Loucy (cell line): ENCODE measurements at regions not wholly inside any gene's neighbourhood (a gene's known extent, or its start where the extent isn't known, plus 50 kb on each side); places are given as distances from the start of the nearest gene placed in this dataset.

Source experiments
- H2AFZ ChIP-seq: fragments of 200-600 bp; sonication (generic); 2 replicates; pipeline ENCODE4 v1.6.0; 2016; ENCODE audit warnings: antibody characterized with exemption, mild to moderate bottlenecking, low read length, moderate library complexity
- H3F3A ChIP-seq: fragments of 200-600 bp; 2 replicates; pipeline ENCODE4 v1.6.0; 2016; ENCODE audit warnings: antibody characterized with exemption, low read depth, mild to moderate bottlenecking
- H3K27me3 ChIP-seq: fragments of 200-600 bp; sonication (generic); 2 replicates; pipeline ENCODE4 v1.6.1; 2014; ENCODE audit warnings: low read length, mild to moderate bottlenecking; ENCODE audit not compliant: insufficient read depth, poor library complexity, severe bottlenecking
- H3K36me3 ChIP-seq: fragments of 200-600 bp; sonication (generic); 2 replicates; pipeline ENCODE4 v1.6.1; 2016; ENCODE audit warnings: low read length; ENCODE audit not compliant: insufficient read depth
- H3K4me1 ChIP-seq: fragments of 200-600 bp; sonication (generic); 2 replicates; pipeline ENCODE4 v1.5.1; 2014; ENCODE audit warnings: low read length, mild to moderate bottlenecking; ENCODE audit not compliant: insufficient read depth, poor library complexity, severe bottlenecking
- H3K4me2 ChIP-seq: fragments of 200-600 bp; sonication (generic); 2 replicates; pipeline ENCODE4 v1.6.0; 2014; ENCODE audit warnings: antibody characterized with exemption, low read length, low read depth, mild to moderate bottlenecking; ENCODE audit not compliant: poor library complexity, severe bottlenecking
- H3K4me3 ChIP-seq: fragments of 200-600 bp; sonication (generic); 2 replicates; pipeline ENCODE4 v1.5.1; 2014; ENCODE audit warnings: low read length, mild to moderate bottlenecking, mixed read lengths; ENCODE audit not compliant: poor library complexity, severe bottlenecking
- H3K79me2 ChIP-seq: fragments of 200-600 bp; sonication (generic); 2 replicates; pipeline ENCODE4 v1.6.1; 2014; ENCODE audit warnings: low read length; ENCODE audit not compliant: insufficient read depth
- H3K9ac ChIP-seq: fragments of 200-600 bp; sonication (generic); 2 replicates; pipeline ENCODE4 v1.6.0; 2014; ENCODE audit warnings: mild to moderate bottlenecking, low read depth, low read length, moderate library complexity; ENCODE audit not compliant: poor library complexity, severe bottlenecking
- H3K9me2 ChIP-seq: fragments of 200-600 bp; sonication (generic); replicated peaks from 2 replicates; pipeline ENCODE4 v1.6.1; 2016; ENCODE audit warnings: low read depth, low read length, mixed read lengths
- H3K9me3 ChIP-seq: fragments of 200-600 bp; sonication (generic); 2 replicates; pipeline ENCODE4 v1.6.1; 2014; ENCODE audit warnings: mild to moderate bottlenecking, antibody characterized with exemption, low read length, low read depth; ENCODE audit not compliant: insufficient read depth
- H4K20me1 ChIP-seq: fragments of 200-600 bp; sonication (generic); 2 replicates; pipeline ENCODE4 v1.6.0; 2014; ENCODE audit warnings: antibody characterized with exemption, low read length, mild to moderate bottlenecking; ENCODE audit not compliant: insufficient read depth, poor library complexity, severe bottlenecking
- CTCF ChIP-seq: fragments of 200-600 bp; sonication (generic); conservative IDR thresholded peaks from 2 replicates; pipeline ENCODE4 v1.5.1; 2014; ENCODE audit warnings: mild to moderate bottlenecking, antibody characterized with exemption, low read length
- EZH2phosphoT487 ChIP-seq: fragments of 200-600 bp; IDR thresholded peaks from 2 replicates; pipeline ENCODE4 v1.6.1; 2018; ENCODE audit warnings: antibody characterized with exemption, mild to moderate bottlenecking, moderate library complexity, borderline replicate concordance

DNA sequence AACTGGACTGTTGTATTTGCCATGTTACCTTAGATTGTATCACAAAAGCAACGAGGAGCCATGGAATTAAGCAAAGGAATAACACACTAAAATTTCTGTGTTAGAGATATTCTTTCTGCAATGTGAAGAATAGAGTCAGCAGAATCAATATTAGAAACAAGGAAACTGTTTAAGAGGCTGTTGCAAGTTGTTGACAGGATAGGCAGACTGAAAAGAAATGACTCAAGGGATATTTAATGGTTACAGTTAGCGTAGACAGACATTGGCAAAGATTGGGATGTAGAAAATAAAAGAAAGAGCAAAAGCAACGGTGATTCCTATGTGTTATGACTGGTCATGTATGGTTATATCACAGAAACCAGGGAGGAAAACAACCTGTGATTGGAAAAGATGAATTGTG is 299.0 kb upstream of the PPFIA2 start:
- H3K4me2 ChIP-seq: no peak overlapping the region

DNA sequence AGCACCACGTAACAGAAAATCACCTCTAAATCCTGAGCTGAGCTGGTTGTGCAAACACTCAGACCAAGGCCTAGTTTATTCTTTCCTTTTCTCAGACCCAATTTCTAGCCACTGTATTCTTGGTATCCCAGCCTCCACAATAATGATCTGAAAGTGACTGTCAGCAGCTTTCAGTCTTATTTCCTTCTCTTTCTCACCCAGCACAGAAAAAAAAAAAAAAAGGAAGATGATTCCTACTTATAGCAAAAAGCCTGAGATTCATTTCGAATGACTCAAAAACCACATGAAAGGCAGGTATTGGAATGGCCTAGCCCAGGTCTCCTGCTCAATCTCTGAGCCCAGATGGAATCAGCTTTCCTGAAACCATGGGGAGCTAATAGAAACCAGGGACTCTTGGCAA is 298.6 kb upstream of the PPFIA2 start:
- Histone ChIP-seq H3K36me3 (no peaks in the 10 kb centered on the region), H3K27me3 (no peaks in the 10 kb centered on the region), H3K79me2 (no peaks in the 10 kb centered on the region), H3K9me3 (no peaks in the 10 kb centered on the region), H3K4me2 (no peak overlapping the region), H3K9ac (no peak overlapping the region), H3K4me1 (no peaks in the 10 kb centered on the region), H3F3A (no peaks in the 10 kb centered on the region), H4K20me1 (no peaks in the 10 kb centered on the region), H3K4me3 (no peak overlapping the region), H3K9me2 (no peaks in the 10 kb centered on the region), H2AFZ (no peak overlapping the region)
- TF ChIP-seq EZH2phosphoT487 (no peak), CTCF (no peak)

More for the DNA sequence above, 299.0 kb upstream of the PPFIA2 start:
- no peak for TF ChIP-seq CTCF
- no peak for TF ChIP-seq EZH2phosphoT487
- Histone ChIP-seq H2AFZ (no peak overlapping the region), H3K36me3 (no peaks in the 10 kb centered on the region), H3K79me2 (no peaks in the 10 kb centered on the region), H3K27me3 (no peaks in the 10 kb centered on the region), H3K9ac (no peak overlapping the region), H3K4me3 (no peak overlapping the region), H4K20me1 (no peaks in the 10 kb centered on the region), H3K9me3 (no peaks in the 10 kb centered on the region), H3K9me2 (no peaks in the 10 kb centered on the region), H3F3A (no peaks in the 10 kb centered on the region), H3K4me1 (no peaks in the 10 kb centered on the region)

DNA sequence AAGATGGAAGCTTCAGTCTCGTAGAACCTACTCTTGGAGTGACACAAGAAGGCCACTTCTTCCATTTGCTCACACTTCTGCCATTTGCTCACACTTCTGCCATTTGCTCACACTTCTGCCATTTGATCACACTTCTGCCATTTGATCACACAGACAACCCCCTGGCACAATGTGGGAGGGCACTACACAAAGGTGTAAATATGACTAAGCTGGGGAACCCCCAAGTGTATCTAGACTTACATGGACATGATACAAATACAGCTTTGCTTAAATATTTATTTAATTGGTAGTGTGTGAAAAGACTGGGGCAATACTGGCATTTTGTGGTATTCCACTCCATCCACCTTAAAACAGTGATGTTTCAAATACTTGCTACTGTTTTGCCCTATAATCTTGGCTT is 296.2 kb upstream of the PPFIA2 start:
- Histone ChIP-seq H2AFZ (no peak overlapping the region), H3K9ac (no peak overlapping the region), H3K4me1 (no peaks in the 10 kb centered on the region), H3K79me2 (no peaks in the 10 kb centered on the region), H3F3A (no peaks in the 10 kb centered on the region), H4K20me1 (no peaks in the 10 kb centered on the region), H3K9me2 (no peaks in the 10 kb centered on the region), H3K27me3 (no peaks in the 10 kb centered on the region), H3K9me3 (no peaks in the 10 kb centered on the region), H3K4me2 (no peak overlapping the region), H3K4me3 (no peak overlapping the region), H3K36me3 (no peaks in the 10 kb centered on the region)
- TF ChIP-seq CTCF (no peak), EZH2phosphoT487 (no peak)
